HK-2 (cell line): ENCODE measurements at regions not wholly inside any gene's neighbourhood (a gene's known extent, or its start where the extent isn't known, plus 50 kb on each side); places are given as distances from the start of the nearest gene placed in this dataset.

Experiments
- DNase-seq: peaks from one replicate; pipeline ENCODE4 v3.0.0-alpha.2; 2018; ENCODE audit not compliant: unreplicated experiment

DNA sequence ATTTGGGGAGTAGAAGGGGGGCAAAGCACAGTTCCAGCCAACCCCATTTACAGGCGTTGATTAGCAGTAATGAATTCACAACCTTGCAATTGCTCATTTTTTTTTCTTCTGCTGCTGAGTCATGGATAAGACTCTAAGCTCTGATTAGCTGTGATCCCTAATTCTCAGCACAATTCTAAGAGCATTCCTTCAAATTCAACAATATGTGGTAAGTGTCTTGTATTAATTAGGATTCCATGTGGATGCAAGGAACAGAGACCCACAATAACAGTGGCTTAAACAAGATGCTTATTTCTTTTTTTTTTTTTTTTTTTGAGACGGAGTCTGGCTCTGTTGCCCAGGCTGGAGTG, 133.4 kb downstream of the PALM2AKAP2 start:
- DNase-seq, result no peak

DNA sequence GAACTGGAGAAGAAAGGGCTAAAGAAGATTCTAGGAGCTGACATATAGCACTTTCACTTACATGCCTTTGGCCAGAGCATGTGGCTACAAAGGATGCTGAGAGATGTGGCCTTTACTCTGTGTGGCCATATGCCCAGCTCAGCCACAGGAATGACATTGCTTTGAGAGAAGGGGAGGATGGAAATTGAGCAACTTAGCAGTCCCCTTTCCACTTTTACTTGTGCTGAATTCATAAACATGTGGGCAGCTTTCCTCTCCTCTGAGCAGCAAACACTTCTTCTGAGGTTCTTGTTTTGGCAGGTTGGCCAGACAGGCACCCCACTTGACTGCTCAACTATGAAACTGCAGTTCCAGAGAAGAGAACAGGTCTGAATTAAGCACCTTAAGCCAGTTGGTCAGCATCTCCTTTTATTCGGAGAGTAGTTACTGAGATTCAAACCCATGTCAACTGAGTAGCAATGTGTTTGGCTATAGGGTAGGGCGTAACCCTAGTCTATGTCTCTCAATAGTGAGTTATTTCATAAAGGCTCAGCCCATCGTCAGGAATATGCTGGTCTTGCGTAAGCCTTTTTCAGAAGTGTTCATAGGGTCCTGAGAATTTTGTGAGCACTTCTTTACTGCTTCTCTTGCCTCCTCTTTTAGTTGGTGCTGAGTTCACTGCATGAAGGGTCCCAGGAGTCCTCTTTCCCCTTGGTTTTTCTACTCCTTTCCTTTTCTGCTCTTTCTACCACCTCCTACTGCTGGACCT, 134.5 kb downstream of the PALM2AKAP2 start:
- DNase-seq, result no peak

DNA sequence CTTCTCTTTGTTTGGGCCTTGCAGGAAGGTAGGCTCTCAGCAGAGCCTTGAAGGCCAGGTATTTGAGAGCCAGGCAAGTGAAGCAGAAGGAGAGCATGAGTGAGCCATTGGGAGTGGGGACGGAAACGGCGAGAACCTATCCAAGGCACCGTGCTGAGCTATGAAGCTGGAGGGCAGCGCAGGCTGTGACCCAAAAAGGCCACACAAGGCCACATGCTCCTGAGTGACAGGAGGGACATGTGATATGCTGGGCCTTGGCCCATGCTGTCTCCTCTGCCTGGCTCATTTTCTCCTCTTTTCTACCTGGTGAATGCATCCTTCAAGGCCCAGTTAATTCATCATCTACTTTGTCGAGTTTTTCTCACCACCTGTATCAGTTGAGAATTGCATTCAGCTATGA, 136.3 kb downstream of the PALM2AKAP2 start:
- no peak for DNase-seq

DNA sequence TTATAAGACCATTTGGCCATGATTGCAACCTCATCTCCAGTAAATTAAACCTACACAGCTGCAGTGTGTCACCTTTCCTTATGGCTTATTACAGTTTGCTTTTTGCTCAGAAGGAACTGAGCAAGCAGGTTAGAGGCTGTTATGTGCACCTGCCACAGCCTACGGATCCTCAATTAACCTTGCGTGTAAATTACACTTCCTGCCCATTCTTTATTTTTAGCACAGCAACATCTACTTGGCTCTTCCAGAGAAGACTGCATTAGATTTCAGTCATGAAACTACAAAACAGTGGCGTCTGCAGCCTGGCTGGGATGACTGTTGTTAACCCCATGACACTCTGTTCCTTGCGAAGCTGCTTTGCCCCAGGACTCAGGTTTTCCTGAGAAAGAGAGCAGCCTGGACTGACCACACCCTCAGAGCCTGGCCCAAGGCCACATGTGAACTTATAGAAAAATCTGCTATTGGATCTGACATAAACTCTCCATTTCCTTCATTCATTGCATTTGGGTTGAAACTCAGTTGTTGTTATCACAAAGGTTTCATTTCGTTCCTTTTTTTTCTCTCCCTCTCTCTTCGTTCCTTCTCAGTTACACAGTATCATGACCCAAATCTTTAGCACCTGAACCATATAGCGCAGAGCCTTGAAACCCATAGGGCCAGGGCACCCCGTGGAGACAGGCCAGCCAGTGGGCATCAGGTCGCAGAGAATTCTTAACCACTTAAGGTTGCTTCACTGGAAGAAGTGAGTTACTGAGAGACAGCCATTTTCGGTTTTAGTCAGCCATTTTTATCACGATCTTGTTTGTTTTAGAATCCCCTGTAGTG, 138.6 kb downstream of the PALM2AKAP2 start:
- DNase-seq, result no peak

DNA sequence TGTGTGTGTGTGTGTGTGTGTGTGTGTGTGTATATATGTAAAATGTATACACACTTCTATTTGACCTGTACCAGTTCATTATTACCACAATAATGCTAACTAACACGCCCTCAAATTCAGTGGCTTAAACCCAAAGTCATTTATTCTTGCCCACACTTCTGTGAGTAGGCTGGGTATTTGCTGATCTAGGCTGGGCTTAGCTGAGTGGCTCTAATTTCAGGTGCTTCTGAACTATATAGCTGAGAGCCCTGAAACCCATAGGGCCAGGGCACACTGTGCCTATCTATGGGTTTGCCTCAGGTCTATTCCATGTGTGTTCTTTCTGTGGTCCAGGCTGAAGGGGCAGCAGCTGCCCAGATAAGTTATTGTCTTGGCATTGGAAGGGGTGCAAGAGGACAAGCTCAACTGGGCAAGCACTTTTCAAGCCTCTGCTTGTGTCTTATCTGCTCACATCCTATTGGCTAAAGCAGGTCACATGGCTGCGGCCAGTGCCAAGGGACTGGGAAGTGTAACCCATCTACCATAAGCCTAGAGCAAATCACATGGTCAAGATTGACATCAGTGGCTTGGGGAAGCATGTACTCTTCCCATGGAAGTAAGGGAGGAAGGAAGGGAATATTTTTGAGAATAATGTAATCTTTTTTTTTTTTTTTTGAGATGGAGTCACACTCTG, 139.9 kb downstream of the PALM2AKAP2 start:
- DNase-seq, result no peak

DNA sequence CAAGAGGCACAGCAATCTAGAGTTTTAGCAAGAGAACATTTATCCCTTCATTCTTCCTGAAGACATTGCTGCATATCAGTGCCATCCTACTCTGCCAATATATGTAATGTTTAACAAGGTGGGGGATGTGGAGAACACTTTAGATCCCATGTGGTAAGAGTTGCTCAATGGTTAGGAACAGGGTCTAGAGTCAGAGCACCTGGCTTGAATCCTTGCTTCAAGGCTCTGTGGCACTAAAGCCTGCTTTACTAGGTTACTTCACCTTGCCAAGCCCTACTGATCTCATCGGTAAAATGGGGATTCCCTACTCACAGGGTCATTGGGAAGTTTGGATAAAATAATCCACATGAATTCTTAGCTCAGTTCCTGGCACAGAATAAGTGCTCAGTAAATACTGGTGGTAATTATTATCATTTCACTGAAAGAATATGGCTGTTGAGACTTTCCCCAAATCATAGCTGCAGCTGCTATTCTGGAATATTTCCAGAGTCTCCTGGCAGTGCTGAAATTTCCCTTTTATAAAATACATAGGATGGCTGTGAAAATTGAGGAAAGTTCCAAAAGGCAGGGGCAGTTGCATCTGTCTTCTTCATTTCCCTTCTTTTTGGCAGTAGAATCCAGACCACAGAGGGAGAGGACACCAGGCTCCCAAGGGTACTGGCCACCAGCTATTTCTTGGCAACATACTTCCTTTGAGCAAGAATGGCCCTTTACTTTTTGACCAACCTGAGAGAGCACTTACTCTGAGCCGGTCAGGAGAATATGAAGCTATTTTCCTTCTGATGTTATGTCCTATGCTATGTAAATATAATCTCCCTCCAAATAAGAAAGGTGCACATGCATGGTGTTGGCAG, 142.8 kb downstream of the PALM2AKAP2 start:
- no peak for DNase-seq

DNA sequence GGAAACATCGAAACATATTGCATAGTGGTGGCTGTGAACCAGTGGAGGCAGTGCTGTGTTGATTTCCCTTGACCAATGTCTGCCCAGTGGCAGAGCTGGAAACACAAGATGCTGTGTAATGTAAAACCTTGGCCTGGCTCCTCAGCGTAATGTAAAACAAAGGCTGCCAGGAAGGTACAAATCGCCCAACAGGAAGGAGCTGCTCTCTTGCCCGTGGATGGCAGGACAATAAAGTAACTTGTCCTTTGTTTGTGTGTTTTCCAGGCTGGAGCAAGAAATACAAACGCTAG, 143.4 kb downstream of the PALM2AKAP2 start:
- no peak for DNase-seq

DNA sequence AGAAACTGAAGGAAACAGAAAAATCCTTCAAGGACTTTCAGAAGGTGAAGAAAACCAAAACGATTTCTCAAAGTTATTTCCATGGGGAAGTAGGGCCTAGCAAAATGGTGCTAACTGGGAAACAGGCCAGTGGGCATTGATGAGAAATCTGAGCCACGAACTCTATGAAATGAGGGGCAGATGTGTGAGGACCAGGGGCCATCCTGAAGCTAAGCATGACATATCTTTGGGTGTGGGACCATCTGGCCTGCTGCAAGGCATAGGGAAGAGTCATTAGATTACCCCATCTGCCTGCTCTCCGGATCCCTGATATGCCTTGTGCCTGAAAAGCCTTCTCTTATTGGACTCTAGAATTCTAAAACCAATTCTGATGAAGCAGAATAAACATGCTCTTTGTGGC, 143.8 kb downstream of the PALM2AKAP2 start:
- no peak for DNase-seq

DNA sequence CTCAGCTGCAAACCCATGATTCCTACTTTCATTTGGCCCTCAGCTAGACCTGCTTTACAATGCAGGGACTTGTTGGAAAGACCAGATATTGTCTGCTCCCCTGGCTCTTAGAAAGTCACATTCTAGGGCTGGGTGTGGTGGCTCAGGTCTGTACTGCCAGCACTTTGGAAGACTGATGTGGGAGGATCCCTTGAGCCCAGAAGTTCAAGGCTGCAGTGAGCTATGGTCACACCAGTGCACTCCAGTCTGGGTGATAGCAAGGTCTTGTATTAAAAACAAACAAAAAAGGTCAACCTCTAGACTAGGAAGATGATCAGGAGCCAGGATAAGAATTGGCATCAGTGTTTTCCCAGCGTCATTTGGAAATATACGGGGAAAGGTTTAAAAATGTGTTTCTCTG, 145.8 kb downstream of the PALM2AKAP2 start:
- DNase-seq, result no peak

DNA sequence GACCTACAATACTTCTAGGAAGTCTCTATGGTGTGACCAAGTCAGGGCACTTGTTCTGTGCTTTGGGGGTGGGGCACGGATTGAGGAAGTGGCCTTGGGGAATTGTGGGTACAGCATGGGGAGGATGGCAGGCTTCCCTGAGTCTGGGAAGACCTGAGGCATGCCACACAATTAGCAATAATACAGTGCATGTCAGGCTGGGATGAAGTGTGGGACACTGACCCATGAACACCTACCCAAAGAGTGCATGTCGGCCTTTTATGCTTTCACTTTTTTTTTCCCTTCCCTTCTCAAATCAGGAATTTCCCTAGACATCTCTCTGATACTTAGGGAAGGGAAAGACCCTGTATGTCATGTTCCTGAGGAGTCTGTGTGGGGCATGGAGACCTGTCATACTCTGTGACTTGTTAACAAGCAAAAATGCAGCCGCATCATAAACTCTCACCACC, 146.4 kb downstream of the PALM2AKAP2 start:
- DNase-seq, result no peak

DNA sequence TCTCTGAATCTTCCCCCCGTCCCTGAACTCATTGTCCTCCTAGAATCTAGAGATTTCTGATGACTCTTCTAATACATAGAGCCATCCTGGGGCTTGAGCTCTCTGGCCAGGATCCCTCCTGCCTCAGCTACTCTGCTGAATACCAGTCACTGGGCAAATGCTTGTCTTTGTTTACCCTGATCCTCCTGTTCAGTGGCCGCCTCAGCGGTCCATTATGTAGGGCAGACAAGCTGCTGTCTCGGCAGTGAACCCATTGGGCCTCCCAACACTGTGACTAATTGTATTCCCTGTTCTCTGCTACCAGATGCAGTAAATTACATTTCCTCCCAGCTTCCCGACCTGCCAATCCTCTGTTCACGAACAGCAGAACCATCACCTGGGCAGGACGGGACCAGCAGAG, 151.6 kb downstream of the PALM2AKAP2 start:
- no peak for DNase-seq

DNA sequence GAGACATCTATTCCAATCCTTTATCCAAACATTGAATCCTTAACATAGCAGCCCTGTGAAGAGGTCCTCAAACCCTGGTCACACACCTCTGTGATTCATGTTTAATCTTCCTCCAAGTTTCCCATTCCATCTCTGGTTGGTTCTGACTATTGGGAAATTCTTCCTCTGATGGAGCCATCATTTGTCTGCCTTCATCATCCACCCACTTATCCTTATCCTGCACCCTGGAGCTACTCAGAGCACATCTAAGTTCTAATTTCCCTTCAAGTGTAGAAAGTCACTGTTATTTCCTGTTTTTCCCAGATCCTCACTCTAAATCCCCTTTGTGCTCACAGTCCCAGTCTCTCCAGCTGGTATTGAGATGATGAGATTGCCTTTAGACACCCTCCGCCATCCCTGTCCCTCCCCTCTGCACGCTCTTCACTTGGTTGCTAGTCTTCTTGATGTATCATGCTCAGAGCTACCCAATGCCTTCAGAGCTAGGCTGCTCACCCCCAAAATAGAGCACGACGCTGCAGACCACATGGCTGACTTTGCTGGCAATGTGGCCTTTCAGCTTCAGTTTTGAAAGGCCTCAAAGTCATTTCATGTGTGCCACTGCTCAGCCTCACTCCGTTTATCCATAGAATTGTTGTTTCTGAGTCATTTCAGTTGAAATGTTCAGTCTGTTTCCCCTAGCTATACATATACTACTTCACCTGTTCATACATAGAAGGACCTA, 154.3 kb downstream of the PALM2AKAP2 start:
- DNase-seq, result no peak

DNA sequence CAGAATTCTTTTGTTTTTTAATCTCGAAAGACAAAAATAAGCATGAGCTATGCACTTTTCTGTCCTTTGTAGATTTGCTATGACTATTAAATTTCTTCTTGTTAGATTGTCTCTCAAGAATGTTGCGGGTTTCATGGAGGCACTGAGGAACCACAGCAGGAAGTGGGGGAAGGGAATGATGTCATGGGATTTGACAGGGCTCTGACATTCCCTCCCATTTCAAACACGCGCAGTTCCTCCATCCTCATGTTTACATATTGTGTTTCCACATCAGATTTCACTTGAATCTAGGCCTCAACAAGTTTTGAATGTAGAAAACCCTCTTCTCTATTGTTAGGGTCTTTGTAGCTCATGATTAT, 154.8 kb downstream of the PALM2AKAP2 start:
- DNase-seq, result no peak

DNA sequence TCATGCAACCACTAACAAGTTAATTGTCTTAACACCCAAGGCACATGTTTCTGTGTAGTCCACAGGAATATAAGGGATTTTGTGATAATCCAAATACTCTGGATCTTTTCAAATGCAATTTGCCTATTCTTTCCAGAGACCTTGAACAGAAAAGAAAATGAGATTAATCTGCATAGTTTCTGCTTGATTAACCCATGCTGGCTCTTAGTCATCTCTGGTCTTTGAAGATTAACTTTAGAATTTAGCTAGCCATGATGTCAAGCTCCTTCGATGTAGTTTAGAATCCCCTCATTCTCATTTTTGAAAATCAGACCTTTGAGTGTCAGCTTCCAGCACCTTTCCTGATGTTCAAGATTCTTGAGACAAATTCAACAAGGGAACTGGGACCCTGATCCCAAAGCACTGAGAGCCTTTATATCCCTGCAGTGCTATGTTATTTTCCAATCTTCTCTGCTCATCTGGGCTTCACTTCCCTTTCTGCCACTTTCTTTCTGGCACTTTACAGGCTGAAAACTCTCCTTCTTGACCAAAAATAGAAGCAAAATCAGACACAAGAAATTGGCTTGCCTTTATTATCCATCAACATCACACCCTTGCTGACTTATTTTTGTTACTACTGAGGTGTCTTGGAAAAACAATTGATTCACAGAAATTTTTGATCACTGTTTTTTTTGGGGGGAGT, 155.5 kb downstream of the PALM2AKAP2 start:
- no peak for DNase-seq

DNA sequence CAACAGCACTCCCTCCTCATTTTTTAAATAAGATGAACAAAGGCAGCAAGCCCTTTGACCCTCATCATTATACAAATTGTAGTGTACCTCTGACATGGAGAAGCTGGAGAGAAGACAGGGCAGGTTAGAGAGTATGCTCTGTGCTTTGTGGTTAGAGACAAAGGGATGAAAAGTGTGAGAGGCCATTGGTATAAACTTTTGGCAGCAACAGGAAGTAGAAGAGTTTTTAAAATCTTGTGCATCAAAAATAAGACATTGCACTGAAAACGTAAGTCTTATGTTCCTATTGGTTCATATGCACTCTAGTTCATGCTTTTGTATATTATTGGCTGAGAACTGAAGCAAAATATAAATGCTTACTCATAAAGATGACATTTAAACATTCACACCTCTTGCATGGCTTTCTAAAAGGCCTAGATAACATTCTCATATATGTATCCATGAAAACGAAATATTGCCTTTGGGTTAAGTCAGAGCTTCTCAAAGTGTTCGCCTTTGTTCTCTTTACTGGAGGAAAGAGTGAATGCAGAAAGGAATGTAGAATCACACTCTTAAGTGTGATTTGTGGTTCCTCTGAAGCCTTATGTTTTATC, 158.0 kb downstream of the PALM2AKAP2 start:
- DNase-seq, result no peak

DNA sequence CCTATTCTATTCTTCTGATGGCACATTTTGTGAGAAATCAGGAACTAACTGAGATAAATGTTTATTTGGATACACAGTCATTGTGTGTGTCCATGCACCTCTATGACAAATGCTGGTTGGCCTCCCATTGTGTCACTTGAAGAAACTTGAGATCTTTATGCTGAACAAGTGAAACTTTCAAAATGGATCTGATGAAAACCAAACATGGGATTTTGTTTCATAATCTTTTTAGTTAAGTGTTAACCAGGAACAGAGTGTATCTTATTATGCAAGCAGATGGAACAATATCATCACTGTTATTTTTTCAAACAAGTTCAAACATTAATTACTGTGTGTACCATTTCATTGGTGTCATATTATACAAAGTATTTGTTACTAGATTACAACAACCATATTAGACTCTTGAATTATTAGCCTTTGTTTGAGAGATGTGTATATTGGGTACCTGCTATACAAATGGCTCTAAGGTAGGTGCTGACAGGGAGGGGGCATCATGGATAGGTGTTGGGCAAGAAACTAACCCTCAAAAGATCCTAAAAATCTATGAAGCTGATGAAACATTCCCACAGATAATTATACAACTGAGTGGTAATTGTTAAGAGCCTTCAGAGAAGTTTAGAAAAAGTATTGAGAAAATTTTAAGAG, 159.8 kb downstream of the PALM2AKAP2 start:
- no peak for DNase-seq

DNA sequence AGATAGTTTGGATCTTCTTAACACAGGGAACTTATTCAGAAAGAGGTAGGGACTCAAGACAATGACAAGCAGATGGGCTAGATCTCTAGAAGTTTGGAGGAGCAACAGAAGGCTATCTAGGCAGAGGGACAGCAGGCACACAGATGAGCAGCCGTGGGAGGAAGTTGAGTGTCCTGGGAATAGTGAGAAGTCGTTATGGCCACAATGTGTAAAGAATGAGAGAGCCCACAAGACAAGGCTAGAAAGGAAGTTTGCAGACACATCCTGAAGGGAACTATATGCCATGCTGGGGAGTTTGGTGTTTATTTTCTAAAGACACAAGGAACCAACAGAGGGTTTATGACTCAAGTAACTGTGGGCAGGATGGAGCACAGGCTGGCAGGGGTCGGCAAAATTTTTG, 160.6 kb downstream of the PALM2AKAP2 start:
- no peak for DNase-seq

DNA sequence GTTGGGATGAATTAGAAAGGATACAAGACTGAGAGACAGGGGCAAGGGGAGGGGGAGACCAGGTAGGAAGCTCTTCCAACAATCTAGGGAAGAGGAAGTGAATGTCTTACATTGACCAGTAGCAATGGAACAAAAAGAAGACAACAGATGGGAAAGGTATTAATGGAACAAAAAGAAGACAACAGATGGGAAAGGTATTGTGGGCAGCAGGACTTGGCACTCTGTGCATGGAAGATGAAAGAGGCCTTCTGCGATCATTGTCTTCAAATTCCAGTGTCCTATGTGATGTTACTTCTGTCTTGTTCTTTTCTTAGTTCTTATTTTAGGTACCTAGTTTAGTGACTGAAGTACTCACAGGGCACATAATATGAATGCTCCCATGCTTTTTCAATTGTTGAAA, 161.8 kb downstream of the PALM2AKAP2 start:
- no peak for DNase-seq

DNA sequence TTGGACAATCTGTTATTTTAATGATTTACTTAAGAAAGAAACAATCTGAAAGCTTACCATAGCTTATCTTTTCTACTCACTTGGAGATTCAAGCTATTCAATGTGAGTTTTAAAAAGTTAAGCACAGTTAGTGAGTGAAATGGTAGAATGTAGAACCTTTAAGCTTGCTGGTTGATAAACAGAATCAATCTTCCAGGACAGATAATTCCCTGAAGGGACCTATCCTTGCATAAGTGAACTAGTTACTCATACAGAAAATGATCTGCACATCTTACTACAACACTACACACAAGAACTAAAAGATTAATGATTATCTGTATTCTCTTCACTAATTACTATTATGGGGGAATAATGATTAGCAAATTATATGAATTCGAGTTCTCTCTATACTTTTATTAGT, 165.6 kb downstream of the PALM2AKAP2 start:
- no peak for DNase-seq

DNA sequence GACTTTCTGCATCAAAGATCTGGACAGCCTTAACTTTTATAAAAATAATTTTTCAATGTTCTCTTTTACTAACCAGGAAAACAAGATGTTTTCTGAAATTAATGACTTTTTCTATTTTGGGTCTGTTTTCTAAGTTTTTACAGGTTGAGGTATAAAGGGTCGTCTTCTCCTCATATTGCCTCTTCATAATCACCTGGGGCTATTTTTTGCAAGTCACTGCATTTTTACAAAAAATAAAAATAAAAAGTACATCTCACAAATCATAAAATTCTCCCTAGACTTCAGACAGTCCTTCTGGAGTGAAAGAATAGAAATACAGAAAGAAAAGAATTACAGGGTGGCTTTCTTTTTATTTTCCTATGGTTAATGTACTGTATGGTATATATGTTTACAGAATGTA, 168.5 kb downstream of the PALM2AKAP2 start:
- no peak for DNase-seq
